ENCODE measurements at regions not wholly inside any gene's neighbourhood (a gene's known extent, or its start where the extent isn't known, plus 50 kb on each side); places are given as distances from the start of the nearest gene placed in this dataset.

DNA sequence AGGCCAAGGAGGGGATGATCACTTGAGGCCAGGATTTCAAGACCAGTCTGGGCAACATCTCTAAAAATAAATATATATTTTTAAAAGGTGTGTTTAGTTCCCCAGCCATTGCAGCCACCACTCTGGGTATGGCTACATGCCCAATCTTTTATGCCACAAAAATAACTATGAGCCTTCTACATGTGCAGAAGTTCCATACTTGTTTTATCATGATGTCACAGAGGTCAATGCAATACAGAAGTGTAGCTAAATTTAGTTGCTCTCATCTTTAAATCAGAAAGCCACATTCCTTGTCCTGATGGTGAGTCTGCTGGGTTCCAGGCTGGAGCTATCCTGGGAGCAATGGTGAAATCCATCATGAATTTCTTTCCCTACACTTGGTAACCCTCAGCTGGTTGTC, 436.3 kb downstream of the DYNC2H1 start:
- TF ChIP-seq, protein P1, sequence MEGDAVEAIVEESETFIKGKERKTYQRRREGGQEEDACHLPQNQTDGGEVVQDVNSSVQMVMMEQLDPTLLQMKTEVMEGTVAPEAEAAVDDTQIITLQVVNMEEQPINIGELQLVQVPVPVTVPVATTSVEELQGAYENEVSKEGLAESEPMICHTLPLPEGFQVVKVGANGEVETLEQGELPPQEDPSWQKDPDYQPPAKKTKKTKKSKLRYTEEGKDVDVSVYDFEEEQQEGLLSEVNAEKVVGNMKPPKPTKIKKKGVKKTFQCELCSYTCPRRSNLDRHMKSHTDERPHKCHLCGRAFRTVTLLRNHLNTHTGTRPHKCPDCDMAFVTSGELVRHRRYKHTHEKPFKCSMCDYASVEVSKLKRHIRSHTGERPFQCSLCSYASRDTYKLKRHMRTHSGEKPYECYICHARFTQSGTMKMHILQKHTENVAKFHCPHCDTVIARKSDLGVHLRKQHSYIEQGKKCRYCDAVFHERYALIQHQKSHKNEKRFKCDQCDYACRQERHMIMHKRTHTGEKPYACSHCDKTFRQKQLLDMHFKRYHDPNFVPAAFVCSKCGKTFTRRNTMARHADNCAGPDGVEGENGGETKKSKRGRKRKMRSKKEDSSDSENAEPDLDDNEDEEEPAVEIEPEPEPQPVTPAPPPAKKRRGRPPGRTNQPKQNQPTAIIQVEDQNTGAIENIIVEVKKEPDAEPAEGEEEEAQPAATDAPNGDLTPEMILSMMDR (conservative IDR thresholded peaks at IDR 0.05): no peak
- TF ChIP-seq EZH2 (IDR thresholded peaks at IDR 0.05; ENCODE audit: low read depth): no peak

All from PC-9 (cell line).